Loucy (cell line): ENCODE measurements at regions not wholly inside any gene's neighbourhood (a gene's known extent, or its start where the extent isn't known, plus 50 kb on each side); places are given as distances from the start of the nearest gene placed in this dataset.

ENCODE experiments used
- H2AFZ ChIP-seq: fragments of 200-600 bp; sonication (generic); 2 replicates; pipeline ENCODE4 v1.6.0; 2016; ENCODE audit warnings: antibody characterized with exemption, mild to moderate bottlenecking, low read length, moderate library complexity
- H3F3A ChIP-seq: fragments of 200-600 bp; 2 replicates; pipeline ENCODE4 v1.6.0; 2016; ENCODE audit warnings: antibody characterized with exemption, low read depth, mild to moderate bottlenecking
- H3K27me3 ChIP-seq: fragments of 200-600 bp; sonication (generic); 2 replicates; pipeline ENCODE4 v1.6.1; 2014; ENCODE audit warnings: low read length, mild to moderate bottlenecking; ENCODE audit not compliant: insufficient read depth, poor library complexity, severe bottlenecking
- H3K36me3 ChIP-seq: fragments of 200-600 bp; sonication (generic); 2 replicates; pipeline ENCODE4 v1.6.1; 2016; ENCODE audit warnings: low read length; ENCODE audit not compliant: insufficient read depth
- H3K4me1 ChIP-seq: fragments of 200-600 bp; sonication (generic); 2 replicates; pipeline ENCODE4 v1.5.1; 2014; ENCODE audit warnings: low read length, mild to moderate bottlenecking; ENCODE audit not compliant: insufficient read depth, poor library complexity, severe bottlenecking
- H3K4me2 ChIP-seq: fragments of 200-600 bp; sonication (generic); 2 replicates; pipeline ENCODE4 v1.6.0; 2014; ENCODE audit warnings: antibody characterized with exemption, low read length, low read depth, mild to moderate bottlenecking; ENCODE audit not compliant: poor library complexity, severe bottlenecking
- H3K4me3 ChIP-seq: fragments of 200-600 bp; sonication (generic); 2 replicates; pipeline ENCODE4 v1.5.1; 2014; ENCODE audit warnings: low read length, mild to moderate bottlenecking, mixed read lengths; ENCODE audit not compliant: poor library complexity, severe bottlenecking
- H3K79me2 ChIP-seq: fragments of 200-600 bp; sonication (generic); 2 replicates; pipeline ENCODE4 v1.6.1; 2014; ENCODE audit warnings: low read length; ENCODE audit not compliant: insufficient read depth
- H3K9ac ChIP-seq: fragments of 200-600 bp; sonication (generic); 2 replicates; pipeline ENCODE4 v1.6.0; 2014; ENCODE audit warnings: mild to moderate bottlenecking, low read depth, low read length, moderate library complexity; ENCODE audit not compliant: poor library complexity, severe bottlenecking
- H3K9me2 ChIP-seq: fragments of 200-600 bp; sonication (generic); replicated peaks from 2 replicates; pipeline ENCODE4 v1.6.1; 2016; ENCODE audit warnings: low read depth, low read length, mixed read lengths
- H3K9me3 ChIP-seq: fragments of 200-600 bp; sonication (generic); 2 replicates; pipeline ENCODE4 v1.6.1; 2014; ENCODE audit warnings: mild to moderate bottlenecking, antibody characterized with exemption, low read length, low read depth; ENCODE audit not compliant: insufficient read depth
- H4K20me1 ChIP-seq: fragments of 200-600 bp; sonication (generic); 2 replicates; pipeline ENCODE4 v1.6.0; 2014; ENCODE audit warnings: antibody characterized with exemption, low read length, mild to moderate bottlenecking; ENCODE audit not compliant: insufficient read depth, poor library complexity, severe bottlenecking
- EZH2phosphoT487 ChIP-seq: fragments of 200-600 bp; IDR thresholded peaks from 2 replicates; pipeline ENCODE4 v1.6.1; 2018; ENCODE audit warnings: antibody characterized with exemption, mild to moderate bottlenecking, moderate library complexity, borderline replicate concordance
- TF ChIP-seq, protein P1 (sequence below): fragments of 200-600 bp; sonication (generic); conservative IDR thresholded peaks from 2 replicates; pipeline ENCODE4 v1.5.1; 2014; ENCODE audit warnings: mild to moderate bottlenecking, antibody characterized with exemption, low read length

DNA sequence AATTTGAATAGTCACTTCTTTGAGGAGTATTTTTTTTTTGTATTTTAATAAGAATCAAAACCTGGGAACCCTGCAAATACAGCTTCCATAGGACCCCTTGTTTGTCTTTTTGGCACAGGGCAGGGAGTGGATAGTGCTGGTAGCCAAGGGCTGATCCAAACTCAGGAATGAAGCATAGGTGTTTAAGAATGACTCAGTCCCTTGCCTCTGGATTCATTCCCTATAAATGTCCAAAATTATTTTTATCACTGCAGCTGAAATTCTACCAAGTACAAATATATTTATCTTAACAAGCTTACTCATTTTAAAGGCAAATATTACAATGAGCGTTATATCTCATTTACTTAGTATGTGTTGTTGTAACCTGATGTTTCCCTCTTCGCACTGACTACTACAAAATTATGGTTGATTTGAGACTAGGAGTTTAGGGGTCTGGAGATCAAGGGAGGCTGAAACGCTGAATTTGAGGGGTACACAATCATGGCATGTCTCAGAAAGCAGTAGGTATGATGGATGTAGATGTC, 278.6 kb upstream of the LYPLAL1 start:
- no peak for TF ChIP-seq EZH2phosphoT487
- TF ChIP-seq, protein P1, sequence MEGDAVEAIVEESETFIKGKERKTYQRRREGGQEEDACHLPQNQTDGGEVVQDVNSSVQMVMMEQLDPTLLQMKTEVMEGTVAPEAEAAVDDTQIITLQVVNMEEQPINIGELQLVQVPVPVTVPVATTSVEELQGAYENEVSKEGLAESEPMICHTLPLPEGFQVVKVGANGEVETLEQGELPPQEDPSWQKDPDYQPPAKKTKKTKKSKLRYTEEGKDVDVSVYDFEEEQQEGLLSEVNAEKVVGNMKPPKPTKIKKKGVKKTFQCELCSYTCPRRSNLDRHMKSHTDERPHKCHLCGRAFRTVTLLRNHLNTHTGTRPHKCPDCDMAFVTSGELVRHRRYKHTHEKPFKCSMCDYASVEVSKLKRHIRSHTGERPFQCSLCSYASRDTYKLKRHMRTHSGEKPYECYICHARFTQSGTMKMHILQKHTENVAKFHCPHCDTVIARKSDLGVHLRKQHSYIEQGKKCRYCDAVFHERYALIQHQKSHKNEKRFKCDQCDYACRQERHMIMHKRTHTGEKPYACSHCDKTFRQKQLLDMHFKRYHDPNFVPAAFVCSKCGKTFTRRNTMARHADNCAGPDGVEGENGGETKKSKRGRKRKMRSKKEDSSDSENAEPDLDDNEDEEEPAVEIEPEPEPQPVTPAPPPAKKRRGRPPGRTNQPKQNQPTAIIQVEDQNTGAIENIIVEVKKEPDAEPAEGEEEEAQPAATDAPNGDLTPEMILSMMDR = no peak
- no peak overlapping the region for H3K4me3 ChIP-seq
- no peaks in the 10 kb centered on the region for H3K79me2 ChIP-seq
- no peaks in the 10 kb centered on the region for H3F3A ChIP-seq
- H3K9me3 ChIP-seq = no peaks in the 10 kb centered on the region
- no peaks in the 10 kb centered on the region for H4K20me1 ChIP-seq
- H3K4me2 ChIP-seq = no peak overlapping the region
- no peaks in the 10 kb centered on the region for H3K9me2 ChIP-seq
- H3K9ac ChIP-seq = no peak overlapping the region
- H2AFZ ChIP-seq = no peak overlapping the region
- H3K36me3 ChIP-seq = no peaks in the 10 kb centered on the region
- H3K4me1 ChIP-seq = no peaks in the 10 kb centered on the region
- H3K27me3 ChIP-seq = no peaks in the 10 kb centered on the region

DNA sequence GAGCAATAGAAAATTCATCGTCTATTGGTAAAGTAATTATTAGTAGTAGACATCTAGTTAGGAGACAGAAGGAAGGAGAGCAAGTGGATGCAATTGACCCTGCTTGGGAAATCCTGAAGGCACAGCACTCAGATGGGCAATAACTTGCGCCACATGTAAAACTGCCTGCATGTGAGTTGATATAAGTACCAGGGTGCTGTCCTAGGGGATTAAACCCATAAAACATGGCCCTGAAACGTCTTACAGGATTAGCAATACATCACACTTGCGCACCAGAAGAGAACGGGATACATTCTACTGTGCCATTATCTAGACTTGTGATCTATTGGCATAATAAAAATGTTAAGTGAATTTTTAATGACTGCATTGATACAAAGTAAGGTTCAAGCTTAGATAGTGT, 277.5 kb upstream of the LYPLAL1 start:
- no peaks in the 10 kb centered on the region for H3F3A ChIP-seq
- H3K36me3 ChIP-seq = no peaks in the 10 kb centered on the region
- no peaks in the 10 kb centered on the region for H3K9me2 ChIP-seq
- TF ChIP-seq, protein P1 = no peak
- no peak for TF ChIP-seq EZH2phosphoT487
- H3K27me3 ChIP-seq = no peaks in the 10 kb centered on the region
- no peaks in the 10 kb centered on the region for H3K9me3 ChIP-seq
- no peak overlapping the region for H3K4me2 ChIP-seq
- no peak overlapping the region for H3K4me3 ChIP-seq
- no peak overlapping the region for H3K9ac ChIP-seq
- no peak overlapping the region for H2AFZ ChIP-seq
- H3K79me2 ChIP-seq = no peaks in the 10 kb centered on the region
- H3K4me1 ChIP-seq = no peaks in the 10 kb centered on the region
- H4K20me1 ChIP-seq = no peaks in the 10 kb centered on the region

DNA sequence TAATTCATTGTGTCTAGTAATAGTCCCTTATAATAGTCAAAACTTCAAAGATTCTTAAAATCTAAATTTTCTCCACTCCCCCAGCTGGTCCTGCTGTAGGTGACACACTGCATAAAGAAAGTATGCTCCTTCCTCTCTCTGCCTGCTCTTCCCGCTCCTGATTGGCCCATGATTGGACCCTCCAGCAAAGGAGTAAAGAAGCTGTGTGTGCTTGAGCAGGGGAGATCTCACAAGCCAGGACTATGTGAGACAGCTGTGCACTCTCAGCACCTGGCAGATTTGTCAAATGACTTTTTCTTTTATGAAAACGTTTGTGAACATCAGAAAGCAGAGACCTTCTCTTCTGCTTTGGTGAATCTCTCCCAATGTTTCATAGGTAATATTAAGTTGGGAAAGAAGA, 274.8 kb upstream of the LYPLAL1 start:
- TF ChIP-seq, protein P1 = no peak
- TF ChIP-seq EZH2phosphoT487 = no peak
- no peaks in the 10 kb centered on the region for H3K36me3 ChIP-seq
- no peak overlapping the region for H2AFZ ChIP-seq
- H3K9ac ChIP-seq = no peak overlapping the region
- H3K79me2 ChIP-seq = no peaks in the 10 kb centered on the region
- no peaks in the 10 kb centered on the region for H3K9me2 ChIP-seq
- H3K4me2 ChIP-seq = no peak overlapping the region
- no peaks in the 10 kb centered on the region for H3K27me3 ChIP-seq
- H3K4me3 ChIP-seq = no peak overlapping the region
- H3F3A ChIP-seq = no peaks in the 10 kb centered on the region
- H3K4me1 ChIP-seq = no peaks in the 10 kb centered on the region
- H3K9me3 ChIP-seq = no peaks in the 10 kb centered on the region
- no peaks in the 10 kb centered on the region for H4K20me1 ChIP-seq
